HL-60 (cell line): ENCODE measurements at regions not wholly inside any gene's neighbourhood (a gene's known extent, or its start where the extent isn't known, plus 50 kb on each side); places are given as distances from the start of the nearest gene placed in this dataset.

Experiments used
- CTCF ChIP-seq: IDR thresholded peaks from one replicate; pipeline ENCODE4 v1.5.1; 2011; ENCODE audit warnings: low read length, control low read depth, inconsistent platforms; ENCODE audit not compliant: insufficient read depth
- GABPA ChIP-seq: IDR thresholded peaks from 2 replicates; pipeline ENCODE4 v1.6.1; 2012; ENCODE audit warnings: low read depth
- POLR2AphosphoS5 ChIP-seq: IDR thresholded peaks from 2 replicates; pipeline ENCODE4 v1.6.1; 2012; ENCODE audit warnings: low read depth
- REST ChIP-seq: IDR thresholded peaks from 2 replicates; pipeline ENCODE4 v1.6.1; 2012; ENCODE audit warnings: low read depth; ENCODE audit not compliant: insufficient replicate concordance
- SPI1 ChIP-seq: IDR thresholded peaks from 2 replicates; pipeline ENCODE4 v1.6.1; 2012; ENCODE audit warnings: low read depth, mild to moderate bottlenecking, borderline replicate concordance

GRCh38 chr5:120240706-120241105, 223.4 kb upstream of the PRR16 start:
- TF ChIP-seq CTCF (no peak), REST (no peak), POLR2AphosphoS5 (no peak), GABPA (no peak), SPI1 (no peak)
